Glutamatergic neuron (in vitro differentiated cells): ENCODE measurements at regions not wholly inside any gene's neighbourhood (a gene's known extent, or its start where the extent isn't known, plus 50 kb on each side); places are given as distances from the start of the nearest gene placed in this dataset.
A peak's percentile ranks its signal among the peaks of the same experiment; 100 is the strongest.
"Not testable (repeated sequence)": the region's sequence is repeated elsewhere in the genome, so short reads cannot be mapped to it uniquely, and the experiment has no call there.

Experiments used
- DNase-seq: peaks from one replicate; pipeline ENCODE4 v3.0.0; 2022
- H3K27ac Mint-ChIP-seq: one replicate; pipeline ENCODE4 v1.8.0; 2020; ENCODE audit warnings: mild to moderate bottlenecking, mixed read lengths, inconsistent platforms; ENCODE audit not compliant: unreplicated experiment
- H3K27me3 Mint-ChIP-seq: one replicate; pipeline ENCODE4 v1.8.0; 2020; ENCODE audit warnings: mild to moderate bottlenecking, moderate library complexity, mixed read lengths, inconsistent platforms; ENCODE audit not compliant: unreplicated experiment
- H3K36me3 Mint-ChIP-seq: one replicate; pipeline ENCODE4 v1.8.0; 2020; ENCODE audit warnings: mild to moderate bottlenecking, mixed read lengths, inconsistent platforms; ENCODE audit not compliant: unreplicated experiment
- H3K4me1 Mint-ChIP-seq: one replicate; pipeline ENCODE4 v1.8.0; 2020; ENCODE audit warnings: mild to moderate bottlenecking, low read depth, mixed read lengths, inconsistent platforms; ENCODE audit not compliant: unreplicated experiment
- H3K4me3 Mint-ChIP-seq: one replicate; pipeline ENCODE4 v1.8.0; 2020; ENCODE audit warnings: mild to moderate bottlenecking, mixed read lengths, inconsistent platforms; ENCODE audit not compliant: unreplicated experiment
- H3K9me3 Mint-ChIP-seq: one replicate; pipeline ENCODE4 v1.8.0; 2020; ENCODE audit warnings: mild to moderate bottlenecking, moderate library complexity, mixed read lengths, inconsistent platforms; ENCODE audit not compliant: unreplicated experiment
- CTCF ChIP-seq: fragments of 200-600 bp; sonication (generic); IDR thresholded peaks from one replicate; pipeline ENCODE4 v1.5.0; 2021; ENCODE audit not compliant: partially characterized antibody, unreplicated experiment

GRCh38 chr13:62119739-62120700, 704.4 kb upstream of the PCDH20 start:
- Mint-ChIP-seq H3K4me1 (peaks cover 3% of the 10 kb centered on the region), H3K27me3 (no peaks in the 10 kb centered on the region), H3K36me3 (no peaks in the 10 kb centered on the region), H3K27ac (no peak overlapping the region), H3K4me3 (no peak overlapping the region), H3K9me3 (peaks cover 2% of the 10 kb centered on the region)
- no peak for DNase-seq
- TF ChIP-seq CTCF: peak; percentile 74

GRCh38 chr13:62115831-62116230, 700.2 kb upstream of the PCDH20 start:
- Mint-ChIP-seq H3K36me3 (no peaks in the 10 kb centered on the region), H3K27me3 (no peaks in the 10 kb centered on the region), H3K9me3 (peaks cover 2% of the 10 kb centered on the region), H3K4me1 (no peaks in the 10 kb centered on the region), H3K4me3 (no peak overlapping the region), H3K27ac (no peak overlapping the region)
- TF ChIP-seq CTCF: no peak
- DNase-seq: no peak

GRCh38 chr13:62113179-62113578, 697.5 kb upstream of the PCDH20 start:
- no peak for DNase-seq
- no peak overlapping the region for H3K4me3 Mint-ChIP-seq
- H3K27ac Mint-ChIP-seq: no peak overlapping the region
- H3K4me1 Mint-ChIP-seq: no peaks in the 10 kb centered on the region
- TF ChIP-seq CTCF: no peak
- no peaks in the 10 kb centered on the region for H3K36me3 Mint-ChIP-seq
- peaks cover 1% of the 10 kb centered on the region for H3K27me3 Mint-ChIP-seq
- H3K9me3 Mint-ChIP-seq: peaks cover 2% of the 10 kb centered on the region

- H3K36me3 Mint-ChIP-seq: no peaks in the 10 kb centered on the region
- H3K9me3 Mint-ChIP-seq: no peaks in the 10 kb centered on the region
- H3K4me1 Mint-ChIP-seq: no peaks in the 10 kb centered on the region
- no peak for TF ChIP-seq CTCF
- peaks cover 3% of the 10 kb centered on the region for H3K27me3 Mint-ChIP-seq
- DNase-seq: no peak
- H3K4me3 Mint-ChIP-seq: no peak overlapping the region
- H3K27ac Mint-ChIP-seq: no peak overlapping the region
Observed at GRCh38 chr13:62110079-62110478, 694.4 kb upstream of the PCDH20 start.

- H3K4me3 Mint-ChIP-seq, H3K36me3 Mint-ChIP-seq, H3K27ac Mint-ChIP-seq, H3K4me1 Mint-ChIP-seq, H3K9me3 Mint-ChIP-seq, DNase-seq, H3K27me3 Mint-ChIP-seq: not testable (repeated sequence)
Observed at GRCh38 chr13:62104136-62104535, 688.5 kb upstream of the PCDH20 start.
